Esophagus squamous epithelium (tissue), 4 donors: ENCODE measurements at regions not wholly inside any gene's neighbourhood (a gene's known extent, or its start where the extent isn't known, plus 50 kb on each side); places are given as distances from the start of the nearest gene placed in this dataset.

Experiments
- POLR2A ChIP-seq, 4 donors: fragments of 450-650 bp; IDR thresholded peaks; one replicate each; pipeline ENCODE4 v1.6.1; 2017; ENCODE audit warnings: antibody characterized with exemption in 4 of 4, mild to moderate bottlenecking in 4 of 4, moderate library complexity in 3 of 4
- TF ChIP-seq, protein P1 (sequence below), 6 experiments: fragments of 450-650 bp in 4 of 6; fragments of 200-600 bp in 2 of 6; sonication (generic) in 2 of 6; IDR thresholded peaks; one replicate each; pipeline ENCODE4 v1.5.1; 2016 to 2019; ENCODE audit warnings: antibody characterized with exemption in 6 of 6, mild to moderate bottlenecking in 4 of 6, moderate library complexity in 4 of 6

- TF ChIP-seq, protein P1, sequence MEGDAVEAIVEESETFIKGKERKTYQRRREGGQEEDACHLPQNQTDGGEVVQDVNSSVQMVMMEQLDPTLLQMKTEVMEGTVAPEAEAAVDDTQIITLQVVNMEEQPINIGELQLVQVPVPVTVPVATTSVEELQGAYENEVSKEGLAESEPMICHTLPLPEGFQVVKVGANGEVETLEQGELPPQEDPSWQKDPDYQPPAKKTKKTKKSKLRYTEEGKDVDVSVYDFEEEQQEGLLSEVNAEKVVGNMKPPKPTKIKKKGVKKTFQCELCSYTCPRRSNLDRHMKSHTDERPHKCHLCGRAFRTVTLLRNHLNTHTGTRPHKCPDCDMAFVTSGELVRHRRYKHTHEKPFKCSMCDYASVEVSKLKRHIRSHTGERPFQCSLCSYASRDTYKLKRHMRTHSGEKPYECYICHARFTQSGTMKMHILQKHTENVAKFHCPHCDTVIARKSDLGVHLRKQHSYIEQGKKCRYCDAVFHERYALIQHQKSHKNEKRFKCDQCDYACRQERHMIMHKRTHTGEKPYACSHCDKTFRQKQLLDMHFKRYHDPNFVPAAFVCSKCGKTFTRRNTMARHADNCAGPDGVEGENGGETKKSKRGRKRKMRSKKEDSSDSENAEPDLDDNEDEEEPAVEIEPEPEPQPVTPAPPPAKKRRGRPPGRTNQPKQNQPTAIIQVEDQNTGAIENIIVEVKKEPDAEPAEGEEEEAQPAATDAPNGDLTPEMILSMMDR (IDR thresholded peaks at IDR 0.05), result no peak
- no peak for TF ChIP-seq POLR2A (IDR thresholded peaks at IDR 0.05)
Measured at GRCh38 chr1:209319057-209319432, 264.5 kb upstream of the CAMK1G start.
